ENCODE measurements at regions not wholly inside any gene's neighbourhood (a gene's known extent, or its start where the extent isn't known, plus 50 kb on each side); places are given as distances from the start of the nearest gene placed in this dataset.
A peak's percentile ranks its signal among the peaks of the same experiment; 100 is the strongest.

GRCh38 chr9:22363421-22363887 is 83.2 kb upstream of the DMRTA1 start:
- Histone ChIP-seq H3K36me3 (ENCODE audit: low read depth) (no peaks in the 10 kb centered on the region), H3K9me3 (no peaks in the 10 kb centered on the region), H3K4me3 (no peak overlapping the region), H3K4me1 (ENCODE audit: low read depth) (no peaks in the 10 kb centered on the region)
- intact Hi-C loops (cut with DNase I, micrococcal nuclease), result no loop called here
- no peak for ATAC-seq
- no peak for TF ChIP-seq CTCF (IDR thresholded peaks at IDR 0.05)
- peak in 1 of 3 donors; percentile 38 for DNase-seq

GRCh38 chr9:22373636-22374035 is 73.0 kb upstream of the DMRTA1 start:
- intact Hi-C loops (cut with DNase I, micrococcal nuclease), result no loop called here
- Histone ChIP-seq H3K4me3 (no peak overlapping the region), H3K36me3 (ENCODE audit: low read depth) (no peaks in the 10 kb centered on the region), H3K4me1 (ENCODE audit: low read depth) (no peaks in the 10 kb centered on the region), H3K9me3 (no peaks in the 10 kb centered on the region)
- DNase-seq (no peak), ATAC-seq (no peak)
- TF ChIP-seq CTCF (IDR thresholded peaks at IDR 0.05), result no peak

GRCh38 chr9:22374051-22374450 is 72.6 kb upstream of the DMRTA1 start:
- intact Hi-C loops (cut with DNase I, micrococcal nuclease), result no loop called here
- ATAC-seq (no peak), DNase-seq (no peak)
- TF ChIP-seq CTCF (IDR thresholded peaks at IDR 0.05), result no peak
- Histone ChIP-seq H3K4me3 (no peak overlapping the region), H3K9me3 (no peaks in the 10 kb centered on the region), H3K36me3 (ENCODE audit: low read depth) (no peaks in the 10 kb centered on the region), H3K4me1 (ENCODE audit: low read depth) (no peaks in the 10 kb centered on the region)

- Histone ChIP-seq H3K9me3 (no peaks in the 10 kb centered on the region), H3K36me3 (ENCODE audit: low read depth) (no peaks in the 10 kb centered on the region), H3K4me1 (ENCODE audit: low read depth) (no peaks in the 10 kb centered on the region), H3K4me3 (no peak overlapping the region)
- intact Hi-C loops (cut with DNase I, micrococcal nuclease), result no loop called here
- DNase-seq (no peak), ATAC-seq (no peak)
- TF ChIP-seq CTCF (IDR thresholded peaks at IDR 0.05), result no peak
Observed at GRCh38 chr9:22379272-22379671, 67.4 kb upstream of the DMRTA1 start.

- Histone ChIP-seq H3K4me3 (no peak overlapping the region), H3K9me3 (no peaks in the 10 kb centered on the region)
- no peak for ATAC-seq
Observed at GRCh38 chr9:22381170-22381569, 65.5 kb upstream of the DMRTA1 start.

More at GRCh38 chr9:22381170-22381569, 65.5 kb upstream of the DMRTA1 start:
- TF ChIP-seq CTCF (IDR thresholded peaks at IDR 0.05), result no peak
- intact Hi-C loops (cut with DNase I, micrococcal nuclease), result no loop called here
- DNase-seq, result no peak
- no peaks in the 10 kb centered on the region for H3K4me1 ChIP-seq (ENCODE audit: low read depth)
- no peaks in the 10 kb centered on the region for H3K36me3 ChIP-seq (ENCODE audit: low read depth)
